ENCODE measurements at regions not wholly inside any gene's neighbourhood (a gene's known extent, or its start where the extent isn't known, plus 50 kb on each side); places are given as distances from the start of the nearest gene placed in this dataset.
"Not testable (repeated sequence)": the region's sequence is repeated elsewhere in the genome, so short reads cannot be mapped to it uniquely, and the experiment has no call there.

DNA sequence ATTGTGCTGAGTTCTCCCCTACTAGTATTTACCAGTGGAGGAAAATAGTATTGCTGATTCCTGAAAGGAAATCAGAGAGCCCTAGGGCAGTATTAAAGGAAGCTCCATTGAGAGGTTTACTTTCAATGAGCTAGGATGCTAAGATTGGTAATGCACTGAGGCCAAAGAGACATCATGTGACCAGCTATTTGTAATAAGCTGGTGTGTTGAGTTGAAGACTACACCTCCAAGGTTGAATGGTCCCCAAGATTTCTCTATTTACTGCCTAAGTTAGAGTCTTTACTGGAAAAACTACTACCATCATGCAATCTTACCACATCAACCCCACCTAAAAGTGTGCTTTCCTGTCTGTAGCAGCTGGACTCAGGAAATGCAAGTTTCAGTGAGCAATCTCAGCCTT is 151.5 kb upstream of the GJE1 start:
- Histone ChIP-seq H3K27ac (ENCODE audit: low read depth, low read length) (no peak overlapping the region), H3K36me3 (ENCODE audit: low read length) (no peaks in the 10 kb centered on the region), H3K4me3 (ENCODE audit: insufficient read depth, low read length, poor library complexity, severe bottlenecking) (no peak overlapping the region), H3K79me2 (ENCODE audit: insufficient read depth, low read length) (no peaks in the 10 kb centered on the region), H3K27me3 (ENCODE audit: low read length) (no peaks in the 10 kb centered on the region), H3K9ac (ENCODE audit: low read length) (no peak overlapping the region), H3K4me2 (ENCODE audit: low read depth, low read length, poor library complexity, severe bottlenecking) (no peak overlapping the region), H3F3A (ENCODE audit: insufficient read depth) (no peaks in the 10 kb centered on the region), H2AFZ (ENCODE audit: low read depth, low read length, severe bottlenecking) (no peak overlapping the region), H4K20me1 (ENCODE audit: low read depth, low read length) (no peaks in the 10 kb centered on the region), H3K9me2 (replicated peaks; ENCODE audit: insufficient read depth, low read length) (no peaks in the 10 kb centered on the region), H3K9me3 (ENCODE audit: insufficient read depth, low read length) (no peaks in the 10 kb centered on the region)
- no peak for TF ChIP-seq EZH2phosphoT487 (conservative IDR thresholded peaks at IDR 0.05; ENCODE audit: low read length)
- TF ChIP-seq, protein P1, sequence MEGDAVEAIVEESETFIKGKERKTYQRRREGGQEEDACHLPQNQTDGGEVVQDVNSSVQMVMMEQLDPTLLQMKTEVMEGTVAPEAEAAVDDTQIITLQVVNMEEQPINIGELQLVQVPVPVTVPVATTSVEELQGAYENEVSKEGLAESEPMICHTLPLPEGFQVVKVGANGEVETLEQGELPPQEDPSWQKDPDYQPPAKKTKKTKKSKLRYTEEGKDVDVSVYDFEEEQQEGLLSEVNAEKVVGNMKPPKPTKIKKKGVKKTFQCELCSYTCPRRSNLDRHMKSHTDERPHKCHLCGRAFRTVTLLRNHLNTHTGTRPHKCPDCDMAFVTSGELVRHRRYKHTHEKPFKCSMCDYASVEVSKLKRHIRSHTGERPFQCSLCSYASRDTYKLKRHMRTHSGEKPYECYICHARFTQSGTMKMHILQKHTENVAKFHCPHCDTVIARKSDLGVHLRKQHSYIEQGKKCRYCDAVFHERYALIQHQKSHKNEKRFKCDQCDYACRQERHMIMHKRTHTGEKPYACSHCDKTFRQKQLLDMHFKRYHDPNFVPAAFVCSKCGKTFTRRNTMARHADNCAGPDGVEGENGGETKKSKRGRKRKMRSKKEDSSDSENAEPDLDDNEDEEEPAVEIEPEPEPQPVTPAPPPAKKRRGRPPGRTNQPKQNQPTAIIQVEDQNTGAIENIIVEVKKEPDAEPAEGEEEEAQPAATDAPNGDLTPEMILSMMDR (IDR thresholded peaks at IDR 0.05; ENCODE audit: insufficient read depth, low read length, poor library complexity, severe bottlenecking) = no peak

DNA sequence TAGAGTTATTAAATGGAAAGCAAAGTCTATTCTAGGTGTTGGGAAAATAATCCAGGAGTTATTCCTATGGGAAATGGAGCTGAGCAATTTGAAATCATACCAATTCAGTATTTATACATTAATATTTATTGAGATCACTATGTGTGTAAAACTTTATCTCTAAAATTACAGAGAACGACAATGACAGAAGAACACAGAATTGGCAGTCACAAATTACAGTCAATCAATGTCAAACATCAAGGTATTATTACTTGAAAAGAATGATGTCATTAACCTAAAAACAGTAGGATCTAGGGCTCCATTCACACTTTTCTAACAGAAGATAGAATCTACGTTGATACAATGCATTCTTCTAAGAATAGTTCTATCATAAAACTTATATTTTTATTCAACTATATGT is 154.9 kb upstream of the GJE1 start:
- H3K9me3 ChIP-seq (ENCODE audit: insufficient read depth, low read length) = no peaks in the 10 kb centered on the region
- H3K9me2 ChIP-seq (replicated peaks; ENCODE audit: insufficient read depth, low read length) = no peaks in the 10 kb centered on the region
- H3K79me2 ChIP-seq (ENCODE audit: insufficient read depth, low read length) = no peaks in the 10 kb centered on the region
- no peaks in the 10 kb centered on the region for H3F3A ChIP-seq (ENCODE audit: insufficient read depth)
- no peak for TF ChIP-seq EZH2phosphoT487 (conservative IDR thresholded peaks at IDR 0.05; ENCODE audit: low read length)
- TF ChIP-seq, protein P1 (IDR thresholded peaks at IDR 0.05; ENCODE audit: insufficient read depth, low read length, poor library complexity, severe bottlenecking) = no peak
- no peak overlapping the region for H3K27ac ChIP-seq (ENCODE audit: low read depth, low read length)
- no peak overlapping the region for H3K9ac ChIP-seq (ENCODE audit: low read length)
- H3K4me2 ChIP-seq (ENCODE audit: low read depth, low read length, poor library complexity, severe bottlenecking) = no peak overlapping the region
- H3K27me3 ChIP-seq (ENCODE audit: low read length) = no peaks in the 10 kb centered on the region
- no peaks in the 10 kb centered on the region for H4K20me1 ChIP-seq (ENCODE audit: low read depth, low read length)
- H3K4me3 ChIP-seq (ENCODE audit: insufficient read depth, low read length, poor library complexity, severe bottlenecking) = no peak overlapping the region
- H3K36me3 ChIP-seq (ENCODE audit: low read length) = no peaks in the 10 kb centered on the region
- no peak overlapping the region for H2AFZ ChIP-seq (ENCODE audit: low read depth, low read length, severe bottlenecking)

DNA sequence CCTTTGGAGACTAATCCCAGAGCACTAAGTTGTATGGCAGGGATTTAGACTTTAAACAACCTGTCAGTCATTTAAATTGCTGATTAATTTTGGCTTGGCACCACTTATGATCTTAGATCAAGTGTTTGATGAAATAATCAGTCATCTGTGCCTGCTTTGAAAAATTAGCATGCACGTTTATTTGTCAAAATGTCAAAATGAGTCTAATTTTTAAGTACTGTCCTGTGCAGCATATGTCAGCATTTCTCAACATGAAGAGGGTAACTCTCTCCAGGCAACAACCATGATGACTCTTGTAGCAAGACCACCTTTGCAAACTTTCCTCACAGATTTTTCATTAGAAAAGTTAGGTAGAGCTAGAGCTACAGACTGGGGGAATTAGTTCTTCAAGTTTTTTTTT is 155.7 kb upstream of the GJE1 start:
- Histone ChIP-seq H3K36me3 (ENCODE audit: low read length) (no peaks in the 10 kb centered on the region), H3K27me3 (ENCODE audit: low read length) (no peaks in the 10 kb centered on the region), H3K27ac (ENCODE audit: low read depth, low read length) (no peak overlapping the region), H2AFZ (ENCODE audit: low read depth, low read length, severe bottlenecking) (no peak overlapping the region), H4K20me1 (ENCODE audit: low read depth, low read length) (no peaks in the 10 kb centered on the region), H3K9ac (ENCODE audit: low read length) (no peak overlapping the region), H3K79me2 (ENCODE audit: insufficient read depth, low read length) (no peaks in the 10 kb centered on the region), H3K9me2 (replicated peaks; ENCODE audit: insufficient read depth, low read length) (no peaks in the 10 kb centered on the region), H3F3A (ENCODE audit: insufficient read depth) (no peaks in the 10 kb centered on the region), H3K4me2 (ENCODE audit: low read depth, low read length, poor library complexity, severe bottlenecking) (no peak overlapping the region), H3K9me3 (ENCODE audit: insufficient read depth, low read length) (no peaks in the 10 kb centered on the region), H3K4me3 (ENCODE audit: insufficient read depth, low read length, poor library complexity, severe bottlenecking) (no peak overlapping the region)
- TF ChIP-seq, protein P1 (IDR thresholded peaks at IDR 0.05; ENCODE audit: insufficient read depth, low read length, poor library complexity, severe bottlenecking) = no peak
- no peak for TF ChIP-seq EZH2phosphoT487 (conservative IDR thresholded peaks at IDR 0.05; ENCODE audit: low read length)

GRCh38 chr6:141969768-141970415 is 162.8 kb upstream of the GJE1 start:
- H3K4me2 ChIP-seq (ENCODE audit: low read depth, low read length, poor library complexity, severe bottlenecking); H3K9me2 ChIP-seq (replicated peaks; ENCODE audit: insufficient read depth, low read length); H3F3A ChIP-seq (ENCODE audit: insufficient read depth); H3K27ac ChIP-seq (ENCODE audit: low read depth, low read length); H4K20me1 ChIP-seq (ENCODE audit: low read depth, low read length); H3K4me3 ChIP-seq (ENCODE audit: insufficient read depth, low read length, poor library complexity, severe bottlenecking); H3K79me2 ChIP-seq (ENCODE audit: insufficient read depth, low read length); H3K9me3 ChIP-seq (ENCODE audit: insufficient read depth, low read length); H3K36me3 ChIP-seq (ENCODE audit: low read length); H3K27me3 ChIP-seq (ENCODE audit: low read length); H3K9ac ChIP-seq (ENCODE audit: low read length); H2AFZ ChIP-seq (ENCODE audit: low read depth, low read length, severe bottlenecking): not testable (repeated sequence)
